Tibial artery (tissue), 4 donors: ENCODE measurements at regions not wholly inside any gene's neighbourhood (a gene's known extent, or its start where the extent isn't known, plus 50 kb on each side); places are given as distances from the start of the nearest gene placed in this dataset.

Source experiments
- DNase-seq, 2 donors: peaks; one replicate each; pipeline ENCODE4 v3.0.0-alpha.2; 2019
- H3K27ac ChIP-seq, 2 donors: fragments of 200-600 bp; sonication (generic) in 1 of 2; 1 replicate in 1 of 2; 2 replicates in 1 of 2; pipeline ENCODE4 v1.5.1; 2018 to 2019; ENCODE audit warnings: mild to moderate bottlenecking in 1 of 2
- H3K27me3 ChIP-seq, 2 donors: fragments of 200-600 bp; sonication (generic) in 1 of 2; one replicate each; pipeline versions ENCODE4 v1.5.1 to v1.6.0; 2016 to 2019
- H3K36me3 ChIP-seq, 3 donors: fragments of 200-600 bp; sonication (generic) in 2 of 3; one replicate each; pipeline ENCODE4 v1.5.1; 2016 to 2019; ENCODE audit warnings: mild to moderate bottlenecking in 2 of 3
- H3K4me1 ChIP-seq, 4 donors: fragments of 200-600 bp; sonication (generic) in 2 of 4; 1 replicate in 3 of 4; 2 replicates in 1 of 4; pipeline ENCODE4 v1.5.1; 2016 to 2019
- H3K4me3 ChIP-seq, 2 donors: fragments of 200-600 bp; sonication (generic) in 1 of 2; 1 replicate in 1 of 2; 2 replicates in 1 of 2; pipeline ENCODE4 v1.5.1; 2018 to 2019; ENCODE audit warnings: mild to moderate bottlenecking in 2 of 2
- H3K9me3 ChIP-seq, 3 donors: fragments of 200-600 bp; sonication (generic) in 1 of 3; one replicate each; pipeline ENCODE4 v1.5.1; 2016 to 2019
- intact Hi-C: fragments of 100-400 bp; cut with DNase I; formaldehyde crosslinking; loops from one replicate; pipeline ENCODE4 v1.15.0; 2023; ENCODE audit warnings: low total_unique reads
- TF ChIP-seq, protein P1 (sequence below), 2 experiments: fragments of 200-600 bp in 1 of 2; fragments of 450-650 bp in 1 of 2; IDR thresholded peaks; one replicate each; pipeline ENCODE4 v1.5.1; 2017 to 2019; ENCODE audit warnings: antibody characterized with exemption in 2 of 2, mild to moderate bottlenecking in 1 of 2, moderate library complexity in 1 of 2

DNA sequence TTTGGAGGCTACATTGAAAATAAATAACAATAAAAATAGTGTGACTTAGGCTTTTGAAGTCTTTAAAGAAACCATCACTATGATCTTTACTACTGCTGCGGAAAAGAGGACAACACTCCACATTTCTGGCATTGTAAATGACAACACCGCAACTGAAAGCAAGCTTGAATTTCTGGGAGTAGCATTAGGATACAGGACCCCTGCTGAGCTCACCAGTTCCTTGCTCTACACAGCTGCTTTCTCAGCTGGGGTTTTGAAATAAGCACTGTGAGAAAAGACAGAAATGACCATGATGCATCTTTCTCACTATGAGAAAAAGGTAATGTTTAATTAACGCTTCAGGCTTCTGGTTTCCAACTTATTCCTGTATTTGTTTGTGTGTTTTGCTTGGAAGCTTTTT lies 168.0 kb downstream of the TAF11L14 start:
- Histone ChIP-seq H3K4me1 (no peaks in the 10 kb centered on the region), H3K27me3 (no peaks in the 10 kb centered on the region), H3K9me3 (no peaks in the 10 kb centered on the region), H3K4me3 (no peak overlapping the region), H3K27ac (no peak overlapping the region), H3K36me3 (no peaks in the 10 kb centered on the region)
- intact Hi-C loops: no loop called here
- no peak for DNase-seq
- TF ChIP-seq, protein P1, sequence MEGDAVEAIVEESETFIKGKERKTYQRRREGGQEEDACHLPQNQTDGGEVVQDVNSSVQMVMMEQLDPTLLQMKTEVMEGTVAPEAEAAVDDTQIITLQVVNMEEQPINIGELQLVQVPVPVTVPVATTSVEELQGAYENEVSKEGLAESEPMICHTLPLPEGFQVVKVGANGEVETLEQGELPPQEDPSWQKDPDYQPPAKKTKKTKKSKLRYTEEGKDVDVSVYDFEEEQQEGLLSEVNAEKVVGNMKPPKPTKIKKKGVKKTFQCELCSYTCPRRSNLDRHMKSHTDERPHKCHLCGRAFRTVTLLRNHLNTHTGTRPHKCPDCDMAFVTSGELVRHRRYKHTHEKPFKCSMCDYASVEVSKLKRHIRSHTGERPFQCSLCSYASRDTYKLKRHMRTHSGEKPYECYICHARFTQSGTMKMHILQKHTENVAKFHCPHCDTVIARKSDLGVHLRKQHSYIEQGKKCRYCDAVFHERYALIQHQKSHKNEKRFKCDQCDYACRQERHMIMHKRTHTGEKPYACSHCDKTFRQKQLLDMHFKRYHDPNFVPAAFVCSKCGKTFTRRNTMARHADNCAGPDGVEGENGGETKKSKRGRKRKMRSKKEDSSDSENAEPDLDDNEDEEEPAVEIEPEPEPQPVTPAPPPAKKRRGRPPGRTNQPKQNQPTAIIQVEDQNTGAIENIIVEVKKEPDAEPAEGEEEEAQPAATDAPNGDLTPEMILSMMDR (IDR thresholded peaks at IDR 0.05): no peak

DNA sequence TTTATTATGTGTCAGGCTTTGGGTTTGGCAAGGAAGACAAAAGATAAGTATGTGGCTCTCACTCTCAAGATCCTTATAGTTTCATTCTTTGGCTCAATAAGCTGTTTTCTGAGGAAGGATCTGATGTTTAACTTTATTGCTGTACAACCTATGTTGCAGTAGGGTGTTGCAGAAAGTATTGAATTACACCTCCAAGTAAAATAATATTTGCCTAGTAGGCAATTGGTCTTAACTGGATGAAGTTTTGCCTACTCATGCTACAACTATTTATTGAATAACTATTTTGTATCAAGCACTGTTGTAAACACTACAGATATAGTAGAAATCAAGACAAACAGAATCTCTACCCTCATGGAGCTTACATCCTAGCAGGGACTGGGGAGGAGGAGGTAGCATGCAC lies 169.7 kb downstream of the TAF11L14 start:
- H3K36me3 ChIP-seq: no peaks in the 10 kb centered on the region
- H3K4me1 ChIP-seq: no peaks in the 10 kb centered on the region
- no peaks in the 10 kb centered on the region for H3K27me3 ChIP-seq
- no peak overlapping the region for H3K27ac ChIP-seq
- no peak overlapping the region for H3K4me3 ChIP-seq
- DNase-seq: no peak
- intact Hi-C loops: no loop called here
- no peaks in the 10 kb centered on the region for H3K9me3 ChIP-seq
- TF ChIP-seq, protein P1 (IDR thresholded peaks at IDR 0.05): no peak

DNA sequence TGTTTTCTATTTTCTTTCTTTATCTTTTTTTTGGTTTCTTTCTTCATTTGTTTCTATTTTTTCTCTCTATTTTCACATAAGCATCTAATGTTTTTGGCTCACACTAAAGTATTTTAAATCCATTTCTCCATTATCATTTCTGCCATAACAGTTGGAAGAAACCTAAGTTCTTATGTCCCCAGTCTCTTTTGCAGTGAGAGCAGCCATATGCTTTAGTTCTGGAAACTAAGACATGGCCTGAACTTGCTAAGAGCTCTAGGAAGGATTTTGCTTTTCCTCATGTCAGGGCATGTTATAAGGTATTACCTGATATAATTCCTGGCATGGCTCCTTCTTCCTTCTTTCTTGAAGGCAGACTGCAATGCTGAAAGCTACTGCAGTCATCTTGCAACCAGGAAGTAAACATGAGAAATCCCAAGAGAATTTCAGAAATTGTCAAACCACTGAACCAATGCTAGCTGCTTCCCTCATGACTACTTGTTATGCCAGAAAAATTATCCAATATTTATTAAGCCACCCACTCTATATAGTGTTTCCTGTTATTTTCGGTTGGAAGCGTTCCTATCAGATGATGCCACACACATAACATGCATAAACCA lies 171.1 kb downstream of the TAF11L14 start:
- no peaks in the 10 kb centered on the region for H3K9me3 ChIP-seq
- no peak overlapping the region for H3K4me3 ChIP-seq
- H3K4me1 ChIP-seq: no peaks in the 10 kb centered on the region
- H3K27me3 ChIP-seq: no peaks in the 10 kb centered on the region
- H3K27ac ChIP-seq: no peak overlapping the region
- no peaks in the 10 kb centered on the region for H3K36me3 ChIP-seq
- no peak for DNase-seq
- intact Hi-C loops: no loop called here
- TF ChIP-seq, protein P1 (IDR thresholded peaks at IDR 0.05): no peak

DNA sequence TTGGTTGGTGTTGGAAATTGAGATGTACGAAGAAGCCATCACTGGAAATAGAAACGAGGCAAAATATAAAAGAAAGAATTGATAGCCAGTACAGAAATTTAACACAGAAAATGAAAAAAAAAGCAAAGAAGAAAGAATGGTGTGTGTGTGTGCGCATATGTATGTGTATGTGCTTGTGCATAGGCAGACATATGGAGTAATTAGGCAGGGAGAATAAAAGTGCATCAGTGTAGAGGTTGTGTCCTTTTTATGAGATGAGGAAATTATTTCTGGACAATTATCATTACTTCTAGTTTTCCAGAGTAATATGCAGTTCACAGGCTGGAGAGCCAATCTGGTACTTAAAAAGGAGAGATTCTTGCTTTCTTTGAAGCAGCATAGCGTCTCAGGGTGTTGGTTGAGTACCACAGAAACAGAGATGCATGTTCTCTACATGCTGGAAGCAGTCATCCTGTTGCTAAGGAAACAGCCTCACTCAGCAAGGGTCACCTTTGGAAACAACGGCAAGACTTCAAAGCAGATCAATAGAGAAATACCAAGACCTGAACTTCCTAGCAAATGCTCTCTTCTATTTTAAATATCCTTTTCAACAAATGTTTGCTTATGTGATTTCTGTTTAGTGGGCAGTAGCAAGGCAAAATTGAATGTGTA lies 172.7 kb downstream of the TAF11L14 start:
- intact Hi-C loops: no loop called here
- Histone ChIP-seq H3K9me3 (no peaks in the 10 kb centered on the region), H3K27me3 (no peaks in the 10 kb centered on the region), H3K4me3 (no peak overlapping the region), H3K27ac (no peak overlapping the region), H3K36me3 (no peaks in the 10 kb centered on the region), H3K4me1 (no peaks in the 10 kb centered on the region)
- DNase-seq: no peak
- TF ChIP-seq, protein P1 (IDR thresholded peaks at IDR 0.05): no peak

DNA sequence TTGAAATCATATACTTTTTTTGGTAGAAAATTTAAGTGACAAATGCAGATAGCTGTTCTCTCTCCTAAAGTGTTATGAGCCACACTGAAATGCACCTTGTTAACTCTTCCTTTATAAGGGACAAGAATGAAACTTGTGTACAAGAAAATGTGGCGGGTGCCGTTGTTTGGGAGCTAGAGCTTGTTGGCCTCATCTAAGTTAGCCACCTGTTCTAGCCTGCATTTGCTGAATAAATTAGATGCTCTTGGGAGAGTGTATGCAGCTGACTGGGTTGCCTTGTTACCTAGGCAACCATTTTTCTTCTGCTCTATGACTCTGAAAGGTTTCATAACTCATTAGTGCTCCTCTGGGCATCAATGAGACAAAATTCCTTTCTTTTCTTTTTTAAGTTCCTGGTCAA lies 174.3 kb downstream of the TAF11L14 start:
- Histone ChIP-seq H3K4me3 (no peak overlapping the region), H3K27me3 (no peaks in the 10 kb centered on the region), H3K27ac (no peak overlapping the region), H3K36me3 (no peaks in the 10 kb centered on the region), H3K4me1 (no peaks in the 10 kb centered on the region), H3K9me3 (no peaks in the 10 kb centered on the region)
- no peak for DNase-seq
- TF ChIP-seq, protein P1 (IDR thresholded peaks at IDR 0.05): no peak
- intact Hi-C loops: no loop called here
